ENCODE measurements at regions not wholly inside any gene's neighbourhood (a gene's known extent, or its start where the extent isn't known, plus 50 kb on each side); places are given as distances from the start of the nearest gene placed in this dataset.

DNA sequence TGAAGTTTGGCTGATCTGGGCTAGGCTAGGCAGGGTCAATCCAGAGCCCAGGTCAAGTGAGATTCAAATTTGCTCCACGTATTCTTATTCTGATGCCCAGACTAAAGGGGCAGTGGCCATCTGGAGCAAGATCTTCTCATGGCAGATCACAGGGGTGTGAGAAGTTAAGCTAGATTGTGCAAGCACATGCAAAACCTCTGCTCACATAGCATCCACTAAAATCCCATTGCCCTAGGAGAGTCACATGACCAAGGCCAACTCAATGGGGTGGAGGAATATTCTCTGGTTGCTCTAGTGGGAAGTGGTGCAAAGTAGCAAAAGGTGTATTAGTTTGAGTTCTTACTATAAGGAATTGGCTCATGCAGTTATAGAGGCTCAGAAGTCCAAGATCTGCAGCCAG lies 318.4 kb upstream of the ASIC2 start:
- TF ChIP-seq RFX5 (IDR thresholded peaks at IDR 0.05; ENCODE audit: low read depth, low read length) = no peak
- no peak for TF ChIP-seq BRCA1 (CRISPR knock-in tag; IDR thresholded peaks at IDR 0.05)

All from HepG2 (cell line).